ENCODE measurements at regions not wholly inside any gene's neighbourhood (a gene's known extent, or its start where the extent isn't known, plus 50 kb on each side); places are given as distances from the start of the nearest gene placed in this dataset.

DNA sequence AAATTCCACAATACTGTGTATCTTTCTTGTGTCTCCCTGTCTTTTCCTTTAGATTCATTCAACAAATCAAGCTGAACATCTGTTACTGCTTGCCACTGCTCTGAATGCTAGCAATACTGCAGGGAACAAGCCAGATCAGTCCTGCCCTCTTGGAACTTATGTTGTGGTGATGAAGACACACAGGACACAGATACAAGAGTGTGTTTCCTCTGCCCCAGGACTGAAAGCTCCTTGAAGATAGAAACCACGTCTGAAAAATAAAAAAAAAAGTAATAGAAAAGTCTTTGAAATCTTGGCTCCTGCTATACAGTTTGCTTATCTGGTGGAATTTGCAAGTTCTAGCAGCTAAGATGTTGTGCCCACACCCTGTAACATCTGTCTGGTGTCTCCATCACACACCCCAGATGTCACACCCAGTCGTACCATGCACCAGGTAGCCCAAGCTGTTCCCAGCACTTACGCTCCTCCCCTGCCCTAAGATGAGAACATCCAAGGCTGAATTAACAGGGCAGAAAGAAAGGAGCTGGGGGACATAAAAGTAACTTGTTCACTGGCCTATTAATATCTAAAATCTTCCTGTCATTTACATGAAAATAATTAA lies 80.2 kb upstream of the GALNT2 start:
- no peaks in the 10 kb centered on the region for H3K27me3 ChIP-seq
- WGBS, 5 donors = 45 to 64% (median 56%) methylated on average over 3 of the region's 3 CpGs
- H3K4me1 ChIP-seq = no peaks in the 10 kb centered on the region
- no peak for DNase-seq
- no peak overlapping the region for H3K4me3 ChIP-seq
- H3K36me3 ChIP-seq = no peaks in the 10 kb centered on the region
- no peak for TF ChIP-seq EP300 (IDR thresholded peaks at IDR 0.05)
- TF ChIP-seq, protein P1, sequence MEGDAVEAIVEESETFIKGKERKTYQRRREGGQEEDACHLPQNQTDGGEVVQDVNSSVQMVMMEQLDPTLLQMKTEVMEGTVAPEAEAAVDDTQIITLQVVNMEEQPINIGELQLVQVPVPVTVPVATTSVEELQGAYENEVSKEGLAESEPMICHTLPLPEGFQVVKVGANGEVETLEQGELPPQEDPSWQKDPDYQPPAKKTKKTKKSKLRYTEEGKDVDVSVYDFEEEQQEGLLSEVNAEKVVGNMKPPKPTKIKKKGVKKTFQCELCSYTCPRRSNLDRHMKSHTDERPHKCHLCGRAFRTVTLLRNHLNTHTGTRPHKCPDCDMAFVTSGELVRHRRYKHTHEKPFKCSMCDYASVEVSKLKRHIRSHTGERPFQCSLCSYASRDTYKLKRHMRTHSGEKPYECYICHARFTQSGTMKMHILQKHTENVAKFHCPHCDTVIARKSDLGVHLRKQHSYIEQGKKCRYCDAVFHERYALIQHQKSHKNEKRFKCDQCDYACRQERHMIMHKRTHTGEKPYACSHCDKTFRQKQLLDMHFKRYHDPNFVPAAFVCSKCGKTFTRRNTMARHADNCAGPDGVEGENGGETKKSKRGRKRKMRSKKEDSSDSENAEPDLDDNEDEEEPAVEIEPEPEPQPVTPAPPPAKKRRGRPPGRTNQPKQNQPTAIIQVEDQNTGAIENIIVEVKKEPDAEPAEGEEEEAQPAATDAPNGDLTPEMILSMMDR (IDR thresholded peaks at IDR 0.05) = no peak
- no peak for TF ChIP-seq POLR2AphosphoS5 (IDR thresholded peaks at IDR 0.05)
- no peak for TF ChIP-seq POLR2A (IDR thresholded peaks at IDR 0.05)
- no peaks in the 10 kb centered on the region for H3K9me3 ChIP-seq
- intact Hi-C loops (cut with DNase I; ENCODE audit: low total_unique reads) = no loop called here
- H3K27ac ChIP-seq = no peak overlapping the region

DNA sequence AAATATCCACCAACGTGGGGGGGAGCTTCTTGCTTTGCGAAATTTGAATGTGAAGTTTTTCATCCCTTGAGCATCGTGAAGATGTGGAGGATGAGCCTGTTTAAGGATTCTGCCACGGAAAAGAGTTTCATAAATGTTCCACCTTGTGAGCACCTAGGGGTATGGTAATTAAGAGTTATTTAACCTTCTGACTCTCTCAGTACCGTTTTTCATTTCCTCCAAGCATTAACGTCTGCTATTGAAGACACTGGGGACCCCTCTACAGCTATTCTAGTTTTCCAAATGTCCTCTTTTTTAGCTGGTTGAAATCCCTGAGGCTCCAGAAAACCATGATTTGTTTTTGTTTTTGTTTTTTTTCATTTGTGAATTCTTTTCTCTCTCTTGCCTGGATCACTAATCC lies 79.1 kb upstream of the GALNT2 start:
- Histone ChIP-seq H3K27me3 (no peaks in the 10 kb centered on the region), H3K4me3 (no peak overlapping the region), H3K4me1 (no peaks in the 10 kb centered on the region), H3K9me3 (no peaks in the 10 kb centered on the region), H3K27ac (no peak overlapping the region), H3K36me3 (no peaks in the 10 kb centered on the region)
- TF ChIP-seq, protein P1 (IDR thresholded peaks at IDR 0.05) = no peak
- TF ChIP-seq EP300 (IDR thresholded peaks at IDR 0.05) = no peak
- no peak for TF ChIP-seq POLR2AphosphoS5 (IDR thresholded peaks at IDR 0.05)
- no peak for TF ChIP-seq POLR2A (IDR thresholded peaks at IDR 0.05)
- DNase-seq = no peak
- intact Hi-C loops (cut with DNase I; ENCODE audit: low total_unique reads) = no loop called here
- WGBS, 5 donors = 77 to 81% (median 80%) methylated on average over 6 of the region's 6 CpGs

DNA sequence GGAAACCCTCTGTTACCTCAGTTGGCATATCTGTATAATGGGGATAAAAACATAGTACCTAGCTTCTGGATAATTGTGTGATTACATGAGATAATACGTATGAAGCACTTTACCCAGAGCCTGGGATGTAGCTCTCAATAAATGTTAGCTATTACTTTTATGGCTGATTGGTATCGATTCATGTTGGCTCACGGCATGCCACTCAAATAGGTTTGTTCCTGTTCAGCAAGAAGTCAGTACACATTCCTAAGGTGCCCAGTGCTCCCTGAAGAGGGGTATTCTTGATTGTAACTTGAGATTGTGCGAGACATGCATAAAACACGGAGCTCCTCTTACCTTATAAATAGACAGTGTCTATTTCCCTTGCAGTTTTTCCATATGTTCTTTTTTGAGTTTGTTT lies 78.5 kb upstream of the GALNT2 start:
- Histone ChIP-seq H3K9me3 (no peaks in the 10 kb centered on the region), H3K27me3 (no peaks in the 10 kb centered on the region), H3K27ac (no peak overlapping the region), H3K4me1 (no peaks in the 10 kb centered on the region), H3K36me3 (no peaks in the 10 kb centered on the region), H3K4me3 (no peak overlapping the region)
- no peak for DNase-seq
- intact Hi-C loops (cut with DNase I; ENCODE audit: low total_unique reads) = no loop called here
- 89 to 94% (median 90%) methylated on average over 5 of the region's 5 CpGs for WGBS, 5 donors
- TF ChIP-seq, protein P1 (IDR thresholded peaks at IDR 0.05) = no peak
- no peak for TF ChIP-seq POLR2A (IDR thresholded peaks at IDR 0.05)
- TF ChIP-seq EP300 (IDR thresholded peaks at IDR 0.05) = no peak
- TF ChIP-seq POLR2AphosphoS5 (IDR thresholded peaks at IDR 0.05) = no peak

DNA sequence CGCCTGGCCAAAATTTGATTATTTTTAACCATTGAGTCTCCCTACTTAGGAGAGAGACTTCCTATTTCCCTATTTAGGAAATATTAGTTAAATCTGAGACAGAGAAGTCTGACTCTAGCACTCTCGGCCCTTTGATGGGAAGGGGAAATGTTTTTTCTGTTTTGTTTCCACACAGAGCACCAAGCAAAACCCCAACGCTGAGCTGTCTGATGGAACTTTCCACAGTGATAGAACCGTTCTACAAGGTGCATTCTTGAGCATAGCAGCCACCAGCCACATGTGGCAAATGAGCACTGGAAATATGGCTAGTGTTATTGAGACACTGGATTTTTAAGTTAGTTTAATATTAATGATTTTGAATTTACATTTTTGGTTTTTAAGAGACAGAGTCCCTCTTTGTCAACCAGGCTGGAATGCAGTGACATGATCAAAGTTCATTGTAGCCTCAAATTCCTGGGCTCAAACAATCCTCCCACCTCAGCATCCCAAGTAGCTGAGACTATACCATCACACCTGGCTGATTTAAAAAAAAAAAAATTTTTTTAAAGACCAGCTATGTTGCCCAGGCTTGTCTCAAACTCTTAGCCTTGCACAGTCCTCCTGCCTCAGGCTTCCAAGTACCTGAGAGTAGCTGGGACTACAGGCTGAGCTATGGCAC lies 77.3 kb upstream of the GALNT2 start:
- no peaks in the 10 kb centered on the region for H3K36me3 ChIP-seq
- DNase-seq = no peak
- TF ChIP-seq, protein P1 (IDR thresholded peaks at IDR 0.05) = no peak
- no peak for TF ChIP-seq POLR2AphosphoS5 (IDR thresholded peaks at IDR 0.05)
- no peaks in the 10 kb centered on the region for H3K9me3 ChIP-seq
- H3K4me1 ChIP-seq = peaks cover 0 to under 1% (median 0%) of the 10 kb centered on the region in 4 donors
- H3K27me3 ChIP-seq = no peaks in the 10 kb centered on the region
- H3K4me3 ChIP-seq = no peak overlapping the region
- 74 to 80% (median 78%) methylated on average over 4 of the region's 4 CpGs for WGBS, 5 donors
- no peak overlapping the region for H3K27ac ChIP-seq
- intact Hi-C loops (cut with DNase I; ENCODE audit: low total_unique reads) = no loop called here

Measured in stomach (tissue), 8 donors.